Neural crest cell (in vitro differentiated cells): ENCODE measurements at regions not wholly inside any gene's neighbourhood (a gene's known extent, or its start where the extent isn't known, plus 50 kb on each side); places are given as distances from the start of the nearest gene placed in this dataset.

Experiments used
- DNase-seq: peaks from one replicate; pipeline ENCODE4 v3.0.0; 2021; ENCODE audit warnings: low read depth, mixed read lengths, low spot score
- H3K27ac Mint-ChIP-seq: one replicate; pipeline ENCODE4 v1.8.0; 2021; ENCODE audit warnings: mild to moderate bottlenecking, mixed read lengths; ENCODE audit not compliant: unreplicated experiment
- H3K27me3 Mint-ChIP-seq: 2 replicates; pipeline ENCODE4 v1.8.0; 2021; ENCODE audit warnings: low read depth, mild to moderate bottlenecking, mixed read lengths
- H3K36me3 Mint-ChIP-seq: 2 replicates; pipeline ENCODE4 v1.8.0; 2021; ENCODE audit warnings: low read depth, mild to moderate bottlenecking, mixed read lengths
- H3K4me1 Mint-ChIP-seq: 2 replicates; pipeline ENCODE4 v1.8.0; 2021; ENCODE audit warnings: mixed read lengths
- H3K4me3 Mint-ChIP-seq: one replicate; pipeline ENCODE4 v1.8.0; 2021; ENCODE audit warnings: mild to moderate bottlenecking, mixed read lengths
- H3K9me3 Mint-ChIP-seq: 2 replicates; pipeline ENCODE4 v1.8.0; 2021; ENCODE audit warnings: mixed read lengths
- CTCF ChIP-seq: fragments of 200-600 bp; sonication (generic); conservative IDR thresholded peaks from 2 replicates; pipeline ENCODE4 v1.5.0; 2021; ENCODE audit warnings: antibody characterized with exemption, mild to moderate bottlenecking

GRCh38 chr9:135224286-135224877 lies 136.9 kb downstream of the OLFM1 start:
- H3K36me3 Mint-ChIP-seq, result no peaks in the 10 kb centered on the region
- no peaks in the 10 kb centered on the region for H3K27me3 Mint-ChIP-seq
- H3K4me1 Mint-ChIP-seq, result peaks cover 12% of the 10 kb centered on the region
- no peak overlapping the region for H3K27ac Mint-ChIP-seq
- DNase-seq, result no peak
- H3K4me3 Mint-ChIP-seq, result no peak overlapping the region
- no peaks in the 10 kb centered on the region for H3K9me3 Mint-ChIP-seq
- TF ChIP-seq CTCF, result no peak

- Mint-ChIP-seq H3K27me3 (no peaks in the 10 kb centered on the region), H3K9me3 (no peaks in the 10 kb centered on the region), H3K4me1 (peaks cover 12% of the 10 kb centered on the region), H3K27ac (no peak overlapping the region), H3K4me3 (no peak overlapping the region), H3K36me3 (no peaks in the 10 kb centered on the region)
- no peak for TF ChIP-seq CTCF
- no peak for DNase-seq
These were observed 137.6 kb downstream of the OLFM1 start for GRCh38 chr9:135224921-135225541.

- Mint-ChIP-seq H3K4me1 (peaks cover 12% of the 10 kb centered on the region), H3K4me3 (no peak overlapping the region), H3K9me3 (no peaks in the 10 kb centered on the region), H3K27me3 (peaks cover 1% of the 10 kb centered on the region), H3K36me3 (no peaks in the 10 kb centered on the region), H3K27ac (no peak overlapping the region)
- no peak for DNase-seq
- TF ChIP-seq CTCF, result no peak
These were observed 138.3 kb downstream of the OLFM1 start for GRCh38 chr9:135225619-135226228.

GRCh38 chr9:135226369-135227050 lies 139.0 kb downstream of the OLFM1 start:
- H3K36me3 Mint-ChIP-seq, result no peaks in the 10 kb centered on the region
- no peak for DNase-seq
- H3K9me3 Mint-ChIP-seq, result no peaks in the 10 kb centered on the region
- H3K27me3 Mint-ChIP-seq, result peaks cover 5% of the 10 kb centered on the region
- peaks cover 12% of the 10 kb centered on the region for H3K4me1 Mint-ChIP-seq
- TF ChIP-seq CTCF, result no peak
- H3K27ac Mint-ChIP-seq, result no peak overlapping the region
- H3K4me3 Mint-ChIP-seq, result no peak overlapping the region

- Mint-ChIP-seq H3K4me1 (peaks cover 9% of the 10 kb centered on the region), H3K27me3 (peaks cover 9% of the 10 kb centered on the region), H3K9me3 (no peaks in the 10 kb centered on the region), H3K4me3 (no peak overlapping the region), H3K27ac (no peak overlapping the region), H3K36me3 (no peaks in the 10 kb centered on the region)
- no peak for DNase-seq
- TF ChIP-seq CTCF, result no peak
These were observed 140.3 kb downstream of the OLFM1 start for GRCh38 chr9:135227641-135228251.
